Liver (tissue), 8 donors: ENCODE measurements at regions not wholly inside any gene's neighbourhood (a gene's known extent, or its start where the extent isn't known, plus 50 kb on each side); places are given as distances from the start of the nearest gene placed in this dataset.

Source experiments
- DNase-seq: peaks from one replicate; pipeline ENCODE4 v3.0.0-alpha.2; 2017; ENCODE audit warnings: low spot score
- H3K27ac ChIP-seq, 2 donors: one replicate each; pipeline ENCODE4 v1.7.0; 2013; ENCODE audit warnings: inconsistent platforms in 2 of 2, low read length in 2 of 2, control low read depth in 1 of 2, low read depth in 1 of 2, mild to moderate bottlenecking in 1 of 2
- H3K27me3 ChIP-seq, 4 donors: one replicate each; pipeline versions ENCODE4 v1.6.1 to v1.7.0; 2013; ENCODE audit warnings: low read length in 3 of 4, inconsistent platforms in 1 of 4, mild to moderate bottlenecking in 1 of 4, moderate library complexity in 1 of 4; ENCODE audit not compliant: control insufficient read depth in 4 of 4, insufficient read depth in 4 of 4
- H3K36me3 ChIP-seq, 4 donors: one replicate each; pipeline versions ENCODE4 v1.6.1 to v1.7.0; 2013; ENCODE audit warnings: low read length in 3 of 4, mild to moderate bottlenecking in 3 of 4, low read depth in 1 of 4, moderate library complexity in 1 of 4; ENCODE audit not compliant: control insufficient read depth in 4 of 4, insufficient read depth in 3 of 4
- H3K4me1 ChIP-seq, 4 donors: one replicate each; pipeline versions ENCODE4 v1.6.1 to v1.7.0; 2013; ENCODE audit warnings: low read length in 3 of 4, mild to moderate bottlenecking in 3 of 4, moderate library complexity in 1 of 4; ENCODE audit not compliant: control insufficient read depth in 4 of 4, insufficient read depth in 4 of 4
- H3K4me3 ChIP-seq, 3 donors: one replicate each; pipeline versions ENCODE4 v1.6.1 to v1.7.0; 2013; ENCODE audit warnings: low read length in 3 of 3, control low read depth in 1 of 3, low read depth in 1 of 3, mild to moderate bottlenecking in 1 of 3
- H3K9ac ChIP-seq, 2 donors: one replicate each; pipeline ENCODE4 v1.7.0; 2013; ENCODE audit warnings: low read length in 2 of 2, mild to moderate bottlenecking in 2 of 2, moderate library complexity in 2 of 2, control low read depth in 1 of 2, low read depth in 1 of 2
- H3K9me3 ChIP-seq, 4 donors: one replicate each; pipeline versions ENCODE4 v1.6.1 to v1.7.0; 2013; ENCODE audit warnings: low read length in 3 of 4; ENCODE audit not compliant: control insufficient read depth in 4 of 4
- ATF3 ChIP-seq: IDR thresholded peaks from 2 replicates; pipeline ENCODE4 v1.6.1; 2016; ENCODE audit warnings: antibody characterized with exemption
- EGR1 ChIP-seq, 2 donors: IDR thresholded peaks; 2 replicates each; pipeline ENCODE4 v1.6.1; 2016 to 2018; ENCODE audit warnings: antibody characterized with exemption in 2 of 2, low read depth in 2 of 2
- FOXA1 ChIP-seq: IDR thresholded peaks from 2 replicates; pipeline ENCODE4 v1.6.1; 2016; ENCODE audit warnings: antibody characterized with exemption
- GABPA ChIP-seq, 2 donors: IDR thresholded peaks in 1 of 2; conservative IDR thresholded peaks in 1 of 2; 2 replicates each; pipeline ENCODE4 v1.6.1; 2016; ENCODE audit warnings: antibody characterized with exemption in 2 of 2, mild to moderate bottlenecking in 1 of 2, moderate library complexity in 1 of 2
- HNF4A ChIP-seq, 2 donors: conservative IDR thresholded peaks; 2 replicates each; pipeline ENCODE4 v1.6.1; 2016; ENCODE audit warnings: antibody characterized with exemption in 2 of 2, mild to moderate bottlenecking in 2 of 2
- HNF4G ChIP-seq: IDR thresholded peaks from 2 replicates; pipeline ENCODE4 v1.6.1; 2016; ENCODE audit warnings: antibody characterized with exemption
- JUND ChIP-seq, 2 donors: IDR thresholded peaks; 2 replicates each; pipeline ENCODE4 v1.6.1; 2016; ENCODE audit warnings: antibody characterized with exemption in 2 of 2
- NR2F2 ChIP-seq: IDR thresholded peaks from 2 replicates; pipeline ENCODE4 v1.6.1; 2016; ENCODE audit warnings: antibody characterized with exemption
- RAD21 ChIP-seq, 2 donors: IDR thresholded peaks; 2 replicates each; pipeline ENCODE4 v1.6.1; 2016; ENCODE audit warnings: antibody characterized with exemption in 2 of 2, mild to moderate bottlenecking in 2 of 2
- RXRA ChIP-seq, 2 donors: IDR thresholded peaks; 2 replicates each; pipeline ENCODE4 v1.6.1; 2017 to 2018; ENCODE audit warnings: antibody characterized with exemption in 2 of 2, mild to moderate bottlenecking in 1 of 2
- SP1 ChIP-seq: IDR thresholded peaks from 2 replicates; pipeline ENCODE4 v1.6.1; 2018; ENCODE audit warnings: antibody characterized with exemption, mild to moderate bottlenecking
- TAF1 ChIP-seq: conservative IDR thresholded peaks from 2 replicates; pipeline ENCODE4 v1.6.1; 2016; ENCODE audit warnings: antibody characterized with exemption, mild to moderate bottlenecking
- ZBTB33 ChIP-seq: IDR thresholded peaks from 2 replicates; pipeline ENCODE4 v1.6.1; 2016; ENCODE audit warnings: antibody characterized with exemption
- WGBS: extraction: QIAGEN DNeasy Blood & Tissue Kit; methylation state at CpG from one replicate; pipeline ENCODE4 v1.1.7; 2013; 5-methylcytosine and 5-hydroxymethylcytosine counted together
- TF ChIP-seq, protein P1 (sequence below): IDR thresholded peaks from 2 replicates; pipeline ENCODE4 v1.6.1; 2016; ENCODE audit warnings: antibody characterized with exemption
- TF ChIP-seq, protein P2 (sequence below): IDR thresholded peaks from 2 replicates; pipeline ENCODE4 v1.6.1; 2016; ENCODE audit warnings: antibody characterized with exemption, mild to moderate bottlenecking
- TF ChIP-seq, protein P3 (sequence below): fragments of 150-350 bp; IDR thresholded peaks from 2 replicates; pipeline ENCODE4 v1.5.1; 2017; ENCODE audit warnings: improper control_type of control experiment, low read depth, low read length; ENCODE audit not compliant: missing input control
- donor health status: healthy.
- donor health status: healthy.
- donor health status: healthy.
- donor health status: healthy.
- donor health status: healthy.

DNA sequence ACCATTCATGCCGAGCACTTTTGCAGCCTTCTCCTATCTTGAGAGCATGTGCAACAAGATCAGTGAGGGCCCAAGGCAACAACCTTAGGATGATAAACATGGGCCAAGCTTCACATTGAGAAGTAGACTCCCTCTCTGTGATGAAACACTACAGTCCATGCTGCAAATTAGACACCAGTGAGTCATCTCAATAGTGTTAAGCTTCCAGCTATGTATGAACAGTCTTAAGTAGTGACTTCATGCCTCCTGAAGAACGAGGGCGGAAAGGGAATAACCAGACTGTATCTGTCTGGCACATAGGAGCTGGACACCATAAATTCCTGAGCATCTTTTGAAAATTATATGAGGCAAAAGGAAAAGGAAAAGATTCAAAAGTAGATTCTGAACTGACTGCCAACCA, 309.9 kb upstream of the SLITRK1 start (continued):
- TF ChIP-seq HNF4A (conservative IDR thresholded peaks at IDR 0.05) (no peak), HNF4G (no peak)

- H3K27me3 ChIP-seq: no peaks in the 10 kb centered on the region
- H3K9ac ChIP-seq: no peak overlapping the region
- TF ChIP-seq TAF1 (no peak), ZBTB33 (no peak), NR2F2 (no peak), RAD21 (IDR thresholded peaks at IDR 0.05) (no peak), GABPA (IDR thresholded peaks at IDR 0.05 in 1 of 2, conservative IDR thresholded peaks at IDR 0.05 in 1 of 2) (no peak), JUND (IDR thresholded peaks at IDR 0.05) (no peak), SP1 (no peak), EGR1 (IDR thresholded peaks at IDR 0.05; ENCODE audit: low read depth in 2 of 2) (no peak), RXRA (IDR thresholded peaks at IDR 0.05) (no peak), FOXA1 (no peak), HNF4A (conservative IDR thresholded peaks at IDR 0.05) (no peak), ATF3 (no peak)
- TF ChIP-seq, protein P1, sequence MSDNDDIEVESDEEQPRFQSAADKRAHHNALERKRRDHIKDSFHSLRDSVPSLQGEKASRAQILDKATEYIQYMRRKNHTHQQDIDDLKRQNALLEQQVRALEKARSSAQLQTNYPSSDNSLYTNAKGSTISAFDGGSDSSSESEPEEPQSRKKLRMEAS: no peak
- TF ChIP-seq, protein P2, sequence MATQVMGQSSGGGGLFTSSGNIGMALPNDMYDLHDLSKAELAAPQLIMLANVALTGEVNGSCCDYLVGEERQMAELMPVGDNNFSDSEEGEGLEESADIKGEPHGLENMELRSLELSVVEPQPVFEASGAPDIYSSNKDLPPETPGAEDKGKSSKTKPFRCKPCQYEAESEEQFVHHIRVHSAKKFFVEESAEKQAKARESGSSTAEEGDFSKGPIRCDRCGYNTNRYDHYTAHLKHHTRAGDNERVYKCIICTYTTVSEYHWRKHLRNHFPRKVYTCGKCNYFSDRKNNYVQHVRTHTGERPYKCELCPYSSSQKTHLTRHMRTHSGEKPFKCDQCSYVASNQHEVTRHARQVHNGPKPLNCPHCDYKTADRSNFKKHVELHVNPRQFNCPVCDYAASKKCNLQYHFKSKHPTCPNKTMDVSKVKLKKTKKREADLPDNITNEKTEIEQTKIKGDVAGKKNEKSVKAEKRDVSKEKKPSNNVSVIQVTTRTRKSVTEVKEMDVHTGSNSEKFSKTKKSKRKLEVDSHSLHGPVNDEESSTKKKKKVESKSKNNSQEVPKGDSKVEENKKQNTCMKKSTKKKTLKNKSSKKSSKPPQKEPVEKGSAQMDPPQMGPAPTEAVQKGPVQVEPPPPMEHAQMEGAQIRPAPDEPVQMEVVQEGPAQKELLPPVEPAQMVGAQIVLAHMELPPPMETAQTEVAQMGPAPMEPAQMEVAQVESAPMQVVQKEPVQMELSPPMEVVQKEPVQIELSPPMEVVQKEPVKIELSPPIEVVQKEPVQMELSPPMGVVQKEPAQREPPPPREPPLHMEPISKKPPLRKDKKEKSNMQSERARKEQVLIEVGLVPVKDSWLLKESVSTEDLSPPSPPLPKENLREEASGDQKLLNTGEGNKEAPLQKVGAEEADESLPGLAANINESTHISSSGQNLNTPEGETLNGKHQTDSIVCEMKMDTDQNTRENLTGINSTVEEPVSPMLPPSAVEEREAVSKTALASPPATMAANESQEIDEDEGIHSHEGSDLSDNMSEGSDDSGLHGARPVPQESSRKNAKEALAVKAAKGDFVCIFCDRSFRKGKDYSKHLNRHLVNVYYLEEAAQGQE: no peak
- H3K4me1 ChIP-seq: no peaks in the 10 kb centered on the region
- no peak for DNase-seq
- no peak overlapping the region for H3K27ac ChIP-seq
- H3K36me3 ChIP-seq: no peaks in the 10 kb centered on the region
- H3K9me3 ChIP-seq: peaks cover 0 to 8% (median 2%) of the 10 kb centered on the region in 4 donors
- no peak overlapping the region for H3K4me3 ChIP-seq
- WGBS: 69% methylated on average over 4 of the region's 4 CpGs
Observed at GRCh38 chr13:84191139-84191538, 308.9 kb upstream of the SLITRK1 start.

DNA sequence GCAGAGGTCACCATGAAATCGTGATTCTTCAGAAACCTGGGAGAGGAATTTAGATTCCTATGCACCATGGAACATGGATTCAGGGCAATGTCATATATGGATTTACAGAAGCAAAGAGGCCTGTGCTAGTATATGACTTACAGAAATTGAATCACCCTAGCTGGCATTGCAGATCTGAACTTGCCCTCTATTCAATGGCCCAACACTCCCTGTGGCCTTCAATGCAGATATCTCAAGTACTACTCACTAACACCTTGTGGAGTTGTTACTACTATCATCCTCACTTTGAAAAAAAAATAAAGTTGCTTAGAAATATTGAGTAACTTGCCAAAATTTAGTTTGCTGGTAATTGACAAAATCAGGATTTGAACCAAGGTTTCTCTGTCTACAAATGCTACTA, 305.4 kb upstream of the SLITRK1 start:
- no peak for DNase-seq
- no peaks in the 10 kb centered on the region for H3K4me1 ChIP-seq
- no peak overlapping the region for H3K9ac ChIP-seq
- no peak overlapping the region for H3K27ac ChIP-seq
- H3K36me3 ChIP-seq: no peaks in the 10 kb centered on the region
- no peak overlapping the region for H3K4me3 ChIP-seq
- H3K9me3 ChIP-seq: peaks cover 0 to 5% (median 0%) of the 10 kb centered on the region in 4 donors
- WGBS: 63% methylated on average over 1 of the region's 1 CpG
- H3K27me3 ChIP-seq: no peaks in the 10 kb centered on the region
- TF ChIP-seq, protein P1: no peak
- TF ChIP-seq RXRA (IDR thresholded peaks at IDR 0.05) (no peak), GABPA (IDR thresholded peaks at IDR 0.05 in 1 of 2, conservative IDR thresholded peaks at IDR 0.05 in 1 of 2) (no peak), FOXA1 (no peak), RAD21 (IDR thresholded peaks at IDR 0.05) (no peak)
- TF ChIP-seq, protein P3, sequence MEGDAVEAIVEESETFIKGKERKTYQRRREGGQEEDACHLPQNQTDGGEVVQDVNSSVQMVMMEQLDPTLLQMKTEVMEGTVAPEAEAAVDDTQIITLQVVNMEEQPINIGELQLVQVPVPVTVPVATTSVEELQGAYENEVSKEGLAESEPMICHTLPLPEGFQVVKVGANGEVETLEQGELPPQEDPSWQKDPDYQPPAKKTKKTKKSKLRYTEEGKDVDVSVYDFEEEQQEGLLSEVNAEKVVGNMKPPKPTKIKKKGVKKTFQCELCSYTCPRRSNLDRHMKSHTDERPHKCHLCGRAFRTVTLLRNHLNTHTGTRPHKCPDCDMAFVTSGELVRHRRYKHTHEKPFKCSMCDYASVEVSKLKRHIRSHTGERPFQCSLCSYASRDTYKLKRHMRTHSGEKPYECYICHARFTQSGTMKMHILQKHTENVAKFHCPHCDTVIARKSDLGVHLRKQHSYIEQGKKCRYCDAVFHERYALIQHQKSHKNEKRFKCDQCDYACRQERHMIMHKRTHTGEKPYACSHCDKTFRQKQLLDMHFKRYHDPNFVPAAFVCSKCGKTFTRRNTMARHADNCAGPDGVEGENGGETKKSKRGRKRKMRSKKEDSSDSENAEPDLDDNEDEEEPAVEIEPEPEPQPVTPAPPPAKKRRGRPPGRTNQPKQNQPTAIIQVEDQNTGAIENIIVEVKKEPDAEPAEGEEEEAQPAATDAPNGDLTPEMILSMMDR: no peak
